ENCODE measurements at regions not wholly inside any gene's neighbourhood (a gene's known extent, or its start where the extent isn't known, plus 50 kb on each side); places are given as distances from the start of the nearest gene placed in this dataset.

DNA sequence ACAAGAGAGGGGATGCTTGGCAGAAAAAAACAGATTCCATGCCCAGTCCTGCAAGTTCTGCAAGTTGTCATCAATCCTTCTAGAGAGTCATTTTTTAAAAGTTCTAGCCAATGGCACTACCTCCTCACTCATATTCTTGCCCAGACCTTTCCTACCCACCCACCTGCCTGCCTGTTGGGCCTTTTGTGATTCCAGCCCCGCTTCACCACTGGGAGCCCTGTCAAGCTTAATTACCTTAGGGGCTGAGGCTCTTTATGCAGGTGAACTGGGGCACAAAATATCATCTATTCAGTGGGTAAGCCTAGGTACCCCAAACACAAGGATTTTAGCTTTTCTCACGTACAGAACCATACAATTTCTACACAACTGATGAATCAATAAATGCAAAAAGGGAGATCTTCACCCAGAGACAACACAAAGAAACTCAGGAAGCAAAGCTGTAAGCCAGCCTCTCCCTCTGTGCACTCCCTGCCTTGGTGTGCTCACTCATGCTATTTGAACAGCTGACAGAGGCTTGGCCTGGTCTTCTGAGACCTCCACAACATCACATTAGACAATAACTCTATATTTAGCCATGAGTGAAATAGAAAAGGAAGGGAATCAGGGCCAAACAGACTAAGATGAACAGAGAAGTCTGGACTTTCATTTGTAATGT, 222.6 kb downstream of the HTR7 start:
- Mint-ChIP-seq H3K36me3 (ENCODE audit: low read depth, unreplicated experiment) (no peaks in the 10 kb centered on the region), H3K27ac (ENCODE audit: unreplicated experiment) (no peak overlapping the region), H3K27me3 (ENCODE audit: low read depth, unreplicated experiment) (no peaks in the 10 kb centered on the region), H3K9me3 (ENCODE audit: unreplicated experiment) (peaks cover 2% of the 10 kb centered on the region), H3K4me1 (ENCODE audit: low read depth, unreplicated experiment) (no peaks in the 10 kb centered on the region), H3K4me3 (ENCODE audit: unreplicated experiment) (no peak overlapping the region)
- no peak for DNase-seq (ENCODE audit: low read depth)
- Histone ChIP-seq H3K36me3 (ENCODE audit: insufficient read depth, low read length) (no peaks in the 10 kb centered on the region), H2AFZ (ENCODE audit: low read depth, low read length) (no peak overlapping the region), H3K9ac (ENCODE audit: low read length) (no peak overlapping the region), H3K27me3 (ENCODE audit: insufficient read depth, low read length) (no peaks in the 10 kb centered on the region), H4K20me1 (ENCODE audit: insufficient read depth, low read length) (no peaks in the 10 kb centered on the region), H3K4me3 (ENCODE audit: insufficient read depth, low read depth, low read length) (no peak overlapping the region), H3K27ac (ENCODE audit: low read depth, low read length) (no peak overlapping the region), H3K9me3 (ENCODE audit: insufficient read depth, low read depth, low read length) (no peaks in the 10 kb centered on the region), H3K4me1 (ENCODE audit: insufficient read depth, low read length) (no peaks in the 10 kb centered on the region), H3K79me2 (ENCODE audit: insufficient read depth, low read length) (no peaks in the 10 kb centered on the region), H3K4me2 (ENCODE audit: low read length) (no peak overlapping the region)
- no peak for FAIRE-seq
- TF ChIP-seq, protein P1, sequence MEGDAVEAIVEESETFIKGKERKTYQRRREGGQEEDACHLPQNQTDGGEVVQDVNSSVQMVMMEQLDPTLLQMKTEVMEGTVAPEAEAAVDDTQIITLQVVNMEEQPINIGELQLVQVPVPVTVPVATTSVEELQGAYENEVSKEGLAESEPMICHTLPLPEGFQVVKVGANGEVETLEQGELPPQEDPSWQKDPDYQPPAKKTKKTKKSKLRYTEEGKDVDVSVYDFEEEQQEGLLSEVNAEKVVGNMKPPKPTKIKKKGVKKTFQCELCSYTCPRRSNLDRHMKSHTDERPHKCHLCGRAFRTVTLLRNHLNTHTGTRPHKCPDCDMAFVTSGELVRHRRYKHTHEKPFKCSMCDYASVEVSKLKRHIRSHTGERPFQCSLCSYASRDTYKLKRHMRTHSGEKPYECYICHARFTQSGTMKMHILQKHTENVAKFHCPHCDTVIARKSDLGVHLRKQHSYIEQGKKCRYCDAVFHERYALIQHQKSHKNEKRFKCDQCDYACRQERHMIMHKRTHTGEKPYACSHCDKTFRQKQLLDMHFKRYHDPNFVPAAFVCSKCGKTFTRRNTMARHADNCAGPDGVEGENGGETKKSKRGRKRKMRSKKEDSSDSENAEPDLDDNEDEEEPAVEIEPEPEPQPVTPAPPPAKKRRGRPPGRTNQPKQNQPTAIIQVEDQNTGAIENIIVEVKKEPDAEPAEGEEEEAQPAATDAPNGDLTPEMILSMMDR (IDR thresholded peaks at IDR 0.05; ENCODE audit: insufficient read depth, low read depth, low read length) = no peak
- no peak for TF ChIP-seq EZH2 (IDR thresholded peaks at IDR 0.05; ENCODE audit: insufficient read depth, low read length)

DNA sequence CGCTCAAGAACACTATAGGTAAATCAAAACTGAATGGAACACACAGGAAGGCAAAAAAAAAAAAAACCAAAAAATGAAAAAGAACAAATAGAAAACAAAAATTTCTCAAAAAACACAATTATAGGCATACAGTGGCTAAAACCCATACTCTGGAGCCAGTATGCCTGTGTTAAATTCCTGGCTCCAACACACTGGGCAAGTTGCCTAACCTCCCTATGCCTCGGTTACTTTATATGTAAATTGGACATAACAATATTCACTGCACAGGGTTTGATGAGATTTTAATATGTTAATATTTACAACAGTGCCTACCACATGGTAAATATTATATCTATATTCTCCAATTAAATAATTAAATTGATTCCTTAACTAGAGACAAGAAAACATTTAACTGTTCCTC, 217.1 kb downstream of the HTR7 start:
- TF ChIP-seq EZH2 (IDR thresholded peaks at IDR 0.05; ENCODE audit: insufficient read depth, low read length) = no peak
- TF ChIP-seq, protein P1 (IDR thresholded peaks at IDR 0.05; ENCODE audit: insufficient read depth, low read depth, low read length) = no peak
- Mint-ChIP-seq H3K9me3 (ENCODE audit: unreplicated experiment) (peaks cover 2% of the 10 kb centered on the region), H3K4me3 (ENCODE audit: unreplicated experiment) (no peak overlapping the region), H3K4me1 (ENCODE audit: low read depth, unreplicated experiment) (peaks cover 9% of the 10 kb centered on the region), H3K27me3 (ENCODE audit: low read depth, unreplicated experiment) (no peaks in the 10 kb centered on the region), H3K36me3 (ENCODE audit: low read depth, unreplicated experiment) (no peaks in the 10 kb centered on the region), H3K27ac (ENCODE audit: unreplicated experiment) (no peak overlapping the region)
- H3K79me2 ChIP-seq (ENCODE audit: insufficient read depth, low read length) = no peaks in the 10 kb centered on the region
- H3K9me3 ChIP-seq (ENCODE audit: insufficient read depth, low read depth, low read length) = no peaks in the 10 kb centered on the region
- H3K9ac ChIP-seq (ENCODE audit: low read length) = no peak overlapping the region
- H3K4me3 ChIP-seq (ENCODE audit: insufficient read depth, low read depth, low read length) = no peak overlapping the region
- no peaks in the 10 kb centered on the region for H3K27me3 ChIP-seq (ENCODE audit: insufficient read depth, low read length)
- H4K20me1 ChIP-seq (ENCODE audit: insufficient read depth, low read length) = no peaks in the 10 kb centered on the region
- H3K27ac ChIP-seq (ENCODE audit: low read depth, low read length) = no peak overlapping the region
- no peaks in the 10 kb centered on the region for H3K4me1 ChIP-seq (ENCODE audit: insufficient read depth, low read length)
- no peak overlapping the region for H3K4me2 ChIP-seq (ENCODE audit: low read length)
- DNase-seq (ENCODE audit: low read depth) = no peak
- FAIRE-seq = no peak
- H3K36me3 ChIP-seq (ENCODE audit: insufficient read depth, low read length) = no peaks in the 10 kb centered on the region
- H2AFZ ChIP-seq (ENCODE audit: low read depth, low read length) = no peak overlapping the region

- Mint-ChIP-seq H3K27me3 (ENCODE audit: low read depth, unreplicated experiment) (no peaks in the 10 kb centered on the region), H3K27ac (ENCODE audit: unreplicated experiment) (no peak overlapping the region), H3K36me3 (ENCODE audit: low read depth, unreplicated experiment) (no peaks in the 10 kb centered on the region), H3K4me3 (ENCODE audit: unreplicated experiment) (no peak overlapping the region), H3K9me3 (ENCODE audit: unreplicated experiment) (peaks cover 2% of the 10 kb centered on the region), H3K4me1 (ENCODE audit: low read depth, unreplicated experiment) (peaks cover 9% of the 10 kb centered on the region)
- no peaks in the 10 kb centered on the region for H3K27me3 ChIP-seq (ENCODE audit: insufficient read depth, low read length)
- H3K36me3 ChIP-seq (ENCODE audit: insufficient read depth, low read length) = no peaks in the 10 kb centered on the region
- no peak overlapping the region for H3K4me3 ChIP-seq (ENCODE audit: insufficient read depth, low read depth, low read length)
- H4K20me1 ChIP-seq (ENCODE audit: insufficient read depth, low read length) = no peaks in the 10 kb centered on the region
- no peak overlapping the region for H2AFZ ChIP-seq (ENCODE audit: low read depth, low read length)
- TF ChIP-seq EZH2 (IDR thresholded peaks at IDR 0.05; ENCODE audit: insufficient read depth, low read length) = no peak
- TF ChIP-seq, protein P1 (IDR thresholded peaks at IDR 0.05; ENCODE audit: insufficient read depth, low read depth, low read length) = no peak
- no peak for DNase-seq (ENCODE audit: low read depth)
- FAIRE-seq = no peak
- H3K9ac ChIP-seq (ENCODE audit: low read length) = peak overlapping the region; percentile 27
- no peaks in the 10 kb centered on the region for H3K9me3 ChIP-seq (ENCODE audit: insufficient read depth, low read depth, low read length)
- peak overlapping the region; percentile 50 for H3K4me2 ChIP-seq (ENCODE audit: low read length)
- H3K4me1 ChIP-seq (ENCODE audit: insufficient read depth, low read length) = no peaks in the 10 kb centered on the region
- no peaks in the 10 kb centered on the region for H3K79me2 ChIP-seq (ENCODE audit: insufficient read depth, low read length)
- no peak overlapping the region for H3K27ac ChIP-seq (ENCODE audit: low read depth, low read length)
Measured at GRCh38 chr10:90641731-90642130, 216.1 kb downstream of the HTR7 start.
